Gastroesophageal sphincter (tissue), 4 donors: ENCODE measurements at regions not wholly inside any gene's neighbourhood (a gene's known extent, or its start where the extent isn't known, plus 50 kb on each side); places are given as distances from the start of the nearest gene placed in this dataset.

Source experiments
- ATAC-seq: fragments of 150-250 bp; one replicate; pipeline ENCODE4 v1.9.1; 2016; ENCODE audit warnings: mild to moderate bottlenecking, moderate library complexity
- H3K27ac ChIP-seq, 4 donors: fragments of 200-600 bp; sonication (generic) in 3 of 4; 1 replicate in 3 of 4; 2 replicates in 1 of 4; pipeline ENCODE4 v1.5.1; 2016 to 2019
- H3K27me3 ChIP-seq: fragments of 200-600 bp; sonication (generic); one replicate; pipeline ENCODE4 v1.5.1; 2019
- H3K36me3 ChIP-seq, 2 donors: fragments of 200-600 bp; sonication (generic); one replicate each; pipeline ENCODE4 v1.5.1; 2019; ENCODE audit warnings: control low read depth in 1 of 2
- H3K4me1 ChIP-seq, 3 donors: fragments of 200-600 bp; sonication (generic); 1 replicate in 2 of 3; 2 replicates in 1 of 3; pipeline ENCODE4 v1.5.1; 2016 to 2019; ENCODE audit warnings: control low read depth in 2 of 3
- H3K4me3 ChIP-seq, 2 donors: fragments of 200-600 bp; sonication (generic); one replicate each; pipeline ENCODE4 v1.5.1; 2019; ENCODE audit warnings: mild to moderate bottlenecking in 1 of 2, moderate library complexity in 1 of 2
- H3K9me3 ChIP-seq, 3 donors: fragments of 200-600 bp; sonication (generic); one replicate each; pipeline ENCODE4 v1.5.1; 2017 to 2019; ENCODE audit warnings: control low read depth in 2 of 3
- EP300 ChIP-seq: sonication (generic); formaldehyde crosslinking; IDR thresholded peaks from one replicate; pipeline ENCODE4 v1.6.1; 2017; ENCODE audit warnings: antibody characterized with exemption, mild to moderate bottlenecking
- POLR2A ChIP-seq, 2 donors: fragments of 450-650 bp; IDR thresholded peaks; one replicate each; pipeline ENCODE4 v1.6.1; 2017; ENCODE audit warnings: antibody characterized with exemption in 2 of 2, mild to moderate bottlenecking in 2 of 2, moderate library complexity in 1 of 2
- POLR2AphosphoS5 ChIP-seq: sonication (generic); formaldehyde crosslinking; IDR thresholded peaks from one replicate; pipeline ENCODE4 v1.6.1; 2017; ENCODE audit warnings: antibody characterized with exemption
- WGBS, 2 donors: methylation state at CpG; one replicate each; pipeline ENCODE4 v1.1.5; 2018; ENCODE audit warnings: low coverage in 1 of 2; 5-methylcytosine and 5-hydroxymethylcytosine counted together
- TF ChIP-seq, protein P1 (sequence below), 4 experiments: fragments of 200-600 bp in 2 of 4; fragments of 450-650 bp in 2 of 4; sonication (generic) in 1 of 4; IDR thresholded peaks; one replicate each; pipeline ENCODE4 v1.5.1; 2017 to 2019; ENCODE audit warnings: antibody characterized with exemption in 4 of 4, mild to moderate bottlenecking in 2 of 4, moderate library complexity in 2 of 4

DNA sequence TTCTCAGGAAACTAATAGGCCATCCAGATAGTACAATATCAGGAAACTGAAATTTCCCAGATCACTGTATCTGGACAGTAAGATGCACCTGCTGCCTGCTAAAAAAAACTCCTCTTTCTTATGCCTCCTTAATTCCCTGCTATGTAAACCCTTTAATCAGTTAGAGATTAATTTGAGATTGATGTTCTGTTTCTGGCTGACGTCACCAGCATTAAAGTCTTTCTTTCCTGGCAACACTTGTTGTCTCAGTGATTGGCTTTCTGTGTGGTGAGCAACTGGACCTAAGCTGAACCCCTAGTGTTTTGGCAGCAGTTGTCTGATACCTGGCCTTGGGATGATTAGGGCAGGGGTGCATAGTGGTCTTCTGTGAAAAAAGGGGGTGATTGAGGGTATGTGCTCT lies 175.8 kb downstream of the TENT4A start:
- Histone ChIP-seq H3K4me3 (no peak overlapping the region), H3K27ac (no peak overlapping the region), H3K36me3 (no peaks in the 10 kb centered on the region), H3K9me3 (peaks cover 0 to 39% (median 0%) of the 10 kb centered on the region in 3 donors), H3K4me1 (no peaks in the 10 kb centered on the region), H3K27me3 (no peaks in the 10 kb centered on the region)
- TF ChIP-seq EP300 = no peak
- TF ChIP-seq POLR2A (IDR thresholded peaks at IDR 0.05) = no peak
- no peak for TF ChIP-seq POLR2AphosphoS5
- TF ChIP-seq, protein P1, sequence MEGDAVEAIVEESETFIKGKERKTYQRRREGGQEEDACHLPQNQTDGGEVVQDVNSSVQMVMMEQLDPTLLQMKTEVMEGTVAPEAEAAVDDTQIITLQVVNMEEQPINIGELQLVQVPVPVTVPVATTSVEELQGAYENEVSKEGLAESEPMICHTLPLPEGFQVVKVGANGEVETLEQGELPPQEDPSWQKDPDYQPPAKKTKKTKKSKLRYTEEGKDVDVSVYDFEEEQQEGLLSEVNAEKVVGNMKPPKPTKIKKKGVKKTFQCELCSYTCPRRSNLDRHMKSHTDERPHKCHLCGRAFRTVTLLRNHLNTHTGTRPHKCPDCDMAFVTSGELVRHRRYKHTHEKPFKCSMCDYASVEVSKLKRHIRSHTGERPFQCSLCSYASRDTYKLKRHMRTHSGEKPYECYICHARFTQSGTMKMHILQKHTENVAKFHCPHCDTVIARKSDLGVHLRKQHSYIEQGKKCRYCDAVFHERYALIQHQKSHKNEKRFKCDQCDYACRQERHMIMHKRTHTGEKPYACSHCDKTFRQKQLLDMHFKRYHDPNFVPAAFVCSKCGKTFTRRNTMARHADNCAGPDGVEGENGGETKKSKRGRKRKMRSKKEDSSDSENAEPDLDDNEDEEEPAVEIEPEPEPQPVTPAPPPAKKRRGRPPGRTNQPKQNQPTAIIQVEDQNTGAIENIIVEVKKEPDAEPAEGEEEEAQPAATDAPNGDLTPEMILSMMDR (IDR thresholded peaks at IDR 0.05) = no peak
- no peak for ATAC-seq
- 75% methylated on average over 1 of the region's 1 CpG; no CpG with 5 or more reads in 1 of the 2 donors for WGBS, 2 donors

- TF ChIP-seq POLR2A (IDR thresholded peaks at IDR 0.05) (no peak), POLR2AphosphoS5 (no peak), EP300 (no peak)
- TF ChIP-seq, protein P1 (IDR thresholded peaks at IDR 0.05) = no peak
- ATAC-seq = no peak
- no peak overlapping the region for H3K4me3 ChIP-seq
- no peak overlapping the region for H3K27ac ChIP-seq
- 37 to 65% methylated on average over 5 to 9 of the region's 9 CpGs for WGBS, 2 donors
- no peaks in the 10 kb centered on the region for H3K4me1 ChIP-seq
- H3K36me3 ChIP-seq = no peaks in the 10 kb centered on the region
- H3K9me3 ChIP-seq = peaks cover 0 to 4% (median 0%) of the 10 kb centered on the region in 3 donors
- H3K27me3 ChIP-seq = no peaks in the 10 kb centered on the region
Observed at GRCh38 chr5:6899221-6899620, 186.0 kb downstream of the TENT4A start.

GRCh38 chr5:6900247-6901227 lies 187.3 kb downstream of the TENT4A start:
- Histone ChIP-seq H3K27me3 (no peaks in the 10 kb centered on the region), H3K27ac (no peak overlapping the region), H3K4me3 (no peak overlapping the region), H3K9me3 (peaks cover 0 to 4% (median 0%) of the 10 kb centered on the region in 3 donors), H3K4me1 (no peaks in the 10 kb centered on the region), H3K36me3 (no peaks in the 10 kb centered on the region)
- no peak for TF ChIP-seq EP300
- no peak for TF ChIP-seq POLR2A (IDR thresholded peaks at IDR 0.05)
- TF ChIP-seq, protein P1 (IDR thresholded peaks at IDR 0.05) = no peak
- TF ChIP-seq POLR2AphosphoS5 = no peak
- 68 to 71% methylated on average over 8 to 12 of the region's 17 CpGs for WGBS, 2 donors
- no peak for ATAC-seq

GRCh38 chr5:6902094-6902493 lies 188.9 kb downstream of the TENT4A start:
- no peak for ATAC-seq
- no peak overlapping the region for H3K27ac ChIP-seq
- WGBS, 2 donors = 74 to 92% methylated on average over 2 to 3 of the region's 3 CpGs

More at GRCh38 chr5:6902094-6902493, 188.9 kb downstream of the TENT4A start:
- no peaks in the 10 kb centered on the region for H3K4me1 ChIP-seq
- no peaks in the 10 kb centered on the region for H3K36me3 ChIP-seq
- H3K4me3 ChIP-seq = no peak overlapping the region
- TF ChIP-seq EP300 = no peak
- TF ChIP-seq, protein P1 (IDR thresholded peaks at IDR 0.05) = no peak
- TF ChIP-seq POLR2AphosphoS5 = no peak
- TF ChIP-seq POLR2A (IDR thresholded peaks at IDR 0.05) = no peak
- peaks cover 10% of the 10 kb centered on the region for H3K27me3 ChIP-seq
- peaks cover 0 to 1% (median 0%) of the 10 kb centered on the region in 3 donors for H3K9me3 ChIP-seq
